ENCODE measurements at regions not wholly inside any gene's neighbourhood (a gene's known extent, or its start where the extent isn't known, plus 50 kb on each side); places are given as distances from the start of the nearest gene placed in this dataset.

GRCh38 chr20:40080041-40080652 is 608.9 kb downstream of the MAFB start:
- TF ChIP-seq CTCF (IDR thresholded peaks at IDR 0.05; ENCODE audit: insufficient read depth, low read length) (no peak), POLR2AphosphoS5 (IDR thresholded peaks at IDR 0.05; ENCODE audit: low read depth) (no peak), REST (IDR thresholded peaks at IDR 0.05; ENCODE audit: insufficient replicate concordance, low read depth) (no peak), GABPA (IDR thresholded peaks at IDR 0.05; ENCODE audit: low read depth) (no peak)
